ENCODE measurements at regions not wholly inside any gene's neighbourhood (a gene's known extent, or its start where the extent isn't known, plus 50 kb on each side); places are given as distances from the start of the nearest gene placed in this dataset.

DNA sequence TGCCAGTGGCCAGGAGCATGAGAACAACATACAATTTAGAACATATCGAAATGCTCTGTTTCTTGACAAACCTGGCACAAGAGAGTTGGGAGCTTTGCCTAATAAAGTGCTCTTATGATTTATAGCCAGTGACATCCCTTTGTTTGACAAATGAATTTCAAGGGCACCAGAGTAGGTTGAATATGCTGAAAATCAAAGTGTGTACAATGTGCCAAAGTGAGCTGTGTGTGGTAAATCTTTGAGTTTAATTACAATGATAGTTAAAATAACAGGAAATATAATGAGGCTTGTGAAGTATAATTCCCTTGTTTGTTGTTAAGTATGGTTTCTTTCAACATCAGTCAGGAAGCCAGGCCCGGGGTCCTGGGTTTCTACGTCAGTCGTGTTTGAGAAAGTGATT, 211.9 kb downstream of the EBLN2 start:
- no peak overlapping the region for H3K4me3 ChIP-seq
- no peak overlapping the region for H3K27ac ChIP-seq

DNA sequence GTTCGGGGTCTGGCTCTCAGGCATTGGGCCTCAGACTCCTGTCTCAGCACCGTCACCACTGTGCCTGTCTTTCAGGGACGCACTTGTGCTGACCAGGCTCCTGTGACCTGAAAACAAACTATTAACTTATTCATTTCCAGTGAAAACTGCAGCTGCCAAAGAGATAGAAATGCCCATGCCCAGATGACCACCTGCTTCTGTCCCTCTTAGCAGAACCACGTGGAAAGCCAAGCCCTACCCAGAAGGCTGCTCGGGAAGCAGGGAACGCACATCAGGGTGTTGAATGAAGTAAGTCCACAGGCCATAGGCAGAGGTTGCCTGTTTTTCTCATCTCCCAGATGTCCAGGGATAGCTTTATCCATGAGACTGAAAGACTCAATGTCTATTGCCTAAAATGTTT, 219.3 kb downstream of the EBLN2 start:
- Histone ChIP-seq H3K27ac (no peak overlapping the region), H3K4me3 (no peak overlapping the region)

DNA sequence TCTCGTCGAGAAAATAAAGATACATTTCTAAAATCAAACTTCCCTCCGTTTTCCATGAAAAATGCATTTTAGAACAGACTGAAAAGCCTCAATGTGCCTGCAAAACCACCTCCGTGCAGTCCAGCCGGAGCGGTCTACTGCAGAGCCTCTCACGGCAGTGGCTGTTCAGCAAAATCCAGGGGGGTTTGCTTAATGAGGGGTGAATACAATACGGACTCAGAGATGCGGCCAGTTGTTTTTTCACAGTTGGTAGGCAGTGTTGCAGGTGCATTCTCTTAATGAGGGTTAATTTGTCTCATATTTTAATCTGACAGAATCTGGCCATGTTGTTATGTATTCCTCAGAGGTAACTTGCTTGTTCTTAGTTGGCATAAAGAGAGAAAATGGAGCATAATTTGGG, 223.0 kb downstream of the EBLN2 start:
- Histone ChIP-seq H3K27ac (no peak overlapping the region), H3K4me3 (no peak overlapping the region)

DNA sequence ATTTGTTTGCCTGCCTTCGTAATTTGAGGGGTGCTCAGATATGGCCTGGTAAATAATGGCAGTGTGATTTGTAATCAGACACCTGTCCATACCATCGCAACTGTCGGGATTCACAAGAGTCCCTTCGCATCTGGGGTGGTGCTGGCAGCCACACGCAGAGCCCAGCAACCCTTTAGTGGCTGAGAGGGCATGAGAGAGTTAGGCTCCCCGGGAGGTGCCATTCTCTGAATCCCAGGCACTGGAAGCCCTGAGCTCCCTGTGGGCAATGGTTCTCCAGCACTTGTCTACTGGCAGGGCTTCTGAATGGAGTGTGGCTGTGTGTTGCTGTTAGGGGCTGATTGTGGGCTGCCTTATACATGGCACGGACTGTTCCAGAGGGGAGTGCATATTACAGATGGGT, 230.1 kb downstream of the EBLN2 start:
- no peak overlapping the region for H3K27ac ChIP-seq

DNA sequence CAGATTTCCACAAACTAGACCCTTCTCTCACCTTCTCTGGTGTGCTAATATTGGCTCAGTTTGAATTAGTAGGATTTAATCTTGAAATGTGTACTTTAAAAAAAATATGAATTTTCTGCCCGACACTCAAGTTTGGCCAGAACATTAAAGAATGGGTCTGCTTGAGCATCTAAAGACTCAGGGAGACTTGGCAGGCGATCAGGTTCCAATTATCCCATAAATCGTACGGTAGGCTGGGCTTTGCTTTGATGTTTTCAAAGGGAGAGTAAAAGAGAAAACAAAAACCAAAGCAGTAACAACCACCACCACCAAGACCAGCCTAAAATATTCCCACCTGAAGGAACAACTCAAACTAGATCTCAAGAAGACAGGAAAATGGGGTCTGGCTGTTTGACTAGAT, 230.8 kb downstream of the EBLN2 start:
- H3K4me3 ChIP-seq: no peak overlapping the region
- H3K27ac ChIP-seq: no peak overlapping the region

More for the DNA sequence above, 230.1 kb downstream of the EBLN2 start:
- no peak overlapping the region for H3K4me3 ChIP-seq

DNA sequence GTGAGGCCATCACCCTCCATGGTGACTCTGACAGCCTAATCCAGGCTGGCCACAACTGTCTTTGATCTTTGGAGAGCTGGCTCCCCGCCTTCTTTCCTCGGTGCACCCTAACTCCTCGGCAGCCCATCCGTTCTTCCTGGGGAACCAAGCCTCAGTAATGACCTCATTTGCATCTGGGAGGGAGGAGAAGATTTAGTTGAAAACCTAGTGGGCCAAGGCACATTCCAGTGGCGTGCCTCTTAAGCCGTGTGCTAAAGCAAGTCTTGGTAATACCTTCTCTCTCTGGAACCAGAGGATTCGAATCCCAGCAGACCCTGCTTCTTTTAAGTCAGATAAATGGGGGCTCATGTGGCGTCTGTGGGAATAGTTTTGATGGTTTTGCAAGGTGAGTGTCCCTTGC, 233.1 kb downstream of the EBLN2 start:
- no peak overlapping the region for H3K27ac ChIP-seq
- H3K4me3 ChIP-seq: no peak overlapping the region

DNA sequence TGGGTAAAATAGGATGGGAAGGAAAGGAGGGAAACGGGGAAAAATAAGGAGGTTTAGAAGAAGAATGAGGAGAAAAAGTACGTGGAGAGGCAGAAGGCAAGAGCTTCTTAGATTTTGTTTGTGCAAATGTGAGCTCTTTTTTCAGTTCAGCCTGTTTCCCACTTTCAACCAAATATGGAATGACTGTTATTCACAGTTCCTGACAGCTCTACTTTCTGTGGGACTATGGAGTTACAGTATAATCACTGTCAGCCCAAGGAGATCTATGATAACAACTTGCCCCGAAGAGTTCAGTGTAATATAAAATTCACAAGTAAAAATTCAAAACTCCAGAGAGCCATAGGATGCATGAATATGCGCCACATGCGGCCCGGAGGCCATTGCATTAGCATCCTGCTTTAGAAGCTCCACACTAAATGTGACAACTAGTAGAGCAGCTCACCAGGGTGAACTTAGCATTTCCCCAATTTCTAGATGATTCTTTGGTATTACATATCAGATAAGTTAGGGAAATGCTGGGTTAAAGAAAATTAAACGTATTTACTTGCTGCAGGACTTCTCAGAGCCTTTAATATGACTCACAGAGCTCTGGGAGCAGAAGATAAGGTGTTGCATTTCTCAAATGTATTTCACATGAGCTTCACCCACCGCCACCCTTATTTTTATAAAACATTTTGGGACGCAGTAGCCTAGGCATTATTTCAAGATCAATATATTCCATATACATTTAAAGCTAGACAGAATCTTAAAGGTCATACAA, 234.6 kb downstream of the EBLN2 start:
- no peak overlapping the region for H3K4me3 ChIP-seq
- no peak overlapping the region for H3K27ac ChIP-seq

DNA sequence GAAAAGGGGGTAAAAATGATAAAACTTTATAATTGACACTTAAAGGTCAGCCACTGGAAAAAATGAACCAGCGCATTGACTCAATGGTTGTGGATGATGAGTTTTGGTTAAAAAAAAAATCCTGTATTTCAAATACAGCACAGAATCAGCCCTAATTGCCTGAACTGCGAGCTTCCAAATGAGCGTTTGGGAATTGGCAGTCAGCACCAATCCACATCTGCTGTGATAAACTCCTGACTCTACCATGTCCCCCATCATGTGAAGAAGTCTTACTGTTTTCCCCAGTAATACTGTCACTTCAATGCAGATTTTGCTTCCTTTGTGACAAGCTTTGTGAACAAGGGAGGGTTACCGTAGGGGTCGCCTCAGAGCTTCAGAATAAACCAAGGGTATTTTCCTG, 235.4 kb downstream of the EBLN2 start:
- Histone ChIP-seq H3K27ac (no peak overlapping the region), H3K4me3 (no peak overlapping the region)

DNA sequence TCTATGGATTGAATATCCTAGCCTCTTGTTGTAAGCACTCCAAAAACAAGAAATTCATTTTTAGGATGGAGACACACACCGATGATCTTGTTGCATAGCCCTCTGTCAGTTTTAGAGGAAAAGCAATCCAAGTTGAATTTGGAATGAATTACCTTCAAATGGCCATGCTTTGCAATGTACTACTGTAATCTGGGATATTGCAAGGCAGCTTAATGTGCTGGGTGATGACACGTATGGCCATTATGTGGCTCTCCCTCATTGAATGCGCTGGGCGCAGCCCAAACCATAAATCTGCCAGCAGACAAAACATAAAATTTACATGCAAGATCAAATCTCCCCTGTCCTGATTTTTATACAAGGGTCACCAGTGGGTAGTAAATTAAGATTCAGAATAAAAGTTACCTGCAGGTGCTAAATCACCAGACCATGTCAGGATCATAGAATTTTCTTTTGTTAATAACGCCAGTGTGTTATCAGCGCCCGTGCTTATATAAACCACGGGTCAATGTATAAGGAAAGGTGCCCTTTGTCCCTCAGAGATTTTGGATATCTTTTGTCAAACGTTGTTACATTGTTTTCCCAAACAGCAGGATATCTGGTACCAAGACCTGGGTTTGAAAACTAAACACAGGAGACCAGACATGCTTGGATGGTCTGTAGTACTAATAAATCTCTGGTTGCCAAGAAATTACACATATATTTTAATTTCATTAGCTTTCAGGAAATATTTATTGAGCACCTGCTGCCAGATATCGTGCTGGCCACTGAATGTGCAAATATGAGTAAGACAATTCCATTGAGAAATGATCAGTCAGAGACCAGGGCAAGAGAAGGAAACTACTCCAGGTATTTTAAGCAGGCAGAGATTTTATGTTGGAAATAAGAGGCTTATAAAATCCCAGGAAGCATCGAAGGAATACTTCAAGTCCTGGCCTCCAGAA, 237.1 kb downstream of the EBLN2 start:
- no peak overlapping the region for H3K4me3 ChIP-seq
- H3K27ac ChIP-seq: no peak overlapping the region

DNA sequence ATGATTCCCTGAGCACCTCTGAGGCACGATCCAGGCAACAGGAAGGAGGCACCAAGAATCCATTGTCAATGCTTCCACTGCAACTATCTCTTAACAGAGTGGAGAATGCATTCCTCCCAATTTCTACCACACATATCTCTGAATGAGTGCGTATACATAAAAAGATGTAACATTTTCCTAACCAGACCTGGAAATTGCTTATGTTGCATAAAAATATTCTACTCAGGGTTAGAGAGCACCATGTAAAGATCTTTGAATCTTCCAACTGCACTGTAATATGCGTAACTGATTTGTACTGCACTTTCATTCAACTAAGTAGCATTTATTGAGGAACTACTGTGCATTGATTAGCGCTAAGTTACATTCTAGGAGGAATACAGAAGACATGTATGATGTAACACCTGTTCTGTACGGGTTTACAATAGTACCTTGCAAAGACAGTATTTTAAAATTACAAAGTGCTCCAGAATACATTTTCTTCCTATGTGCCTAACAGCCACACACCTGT, 237.8 kb downstream of the EBLN2 start:
- Histone ChIP-seq H3K4me3 (no peak overlapping the region), H3K27ac (peak overlapping the region in 1 of 21 experiments; percentile 22)

DNA sequence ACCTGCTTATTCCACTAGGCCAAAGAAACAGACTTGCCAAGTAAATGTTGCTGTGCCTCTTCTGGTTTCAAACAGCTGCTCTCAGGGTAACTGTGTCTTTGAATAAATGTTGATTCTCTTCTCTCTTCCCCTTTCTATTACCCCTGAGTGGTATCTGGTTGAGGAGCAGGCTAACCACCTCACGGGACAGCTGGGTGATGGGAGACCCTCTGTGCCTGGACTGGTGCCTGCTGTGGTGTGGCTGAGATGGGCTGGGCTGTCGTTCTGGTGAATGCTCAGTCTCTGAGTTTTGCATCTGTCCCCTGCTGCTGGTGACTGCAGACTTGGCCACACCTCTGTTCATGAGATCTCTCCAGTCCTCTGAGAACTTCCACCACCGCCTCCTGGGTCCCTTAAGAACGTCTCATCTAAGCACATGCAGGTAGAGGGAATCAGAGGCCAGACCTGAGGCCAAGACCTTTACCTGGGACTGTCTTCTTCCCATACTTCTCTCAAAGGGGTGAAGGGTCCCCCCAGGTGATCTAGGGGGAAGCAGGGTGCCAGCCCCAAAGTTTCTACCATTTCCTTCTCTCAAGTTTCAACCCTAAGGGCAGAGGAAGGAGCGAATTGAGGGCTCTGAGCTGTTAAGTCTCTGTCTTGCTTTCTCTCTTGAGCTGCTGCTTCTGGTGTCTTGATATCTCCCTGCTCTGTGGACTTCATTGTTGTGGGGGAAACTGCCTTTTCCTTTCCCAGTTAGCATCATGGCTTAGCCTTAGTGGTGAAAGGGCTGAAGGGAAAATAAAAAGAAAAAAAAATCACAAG, 252.9 kb downstream of the EBLN2 start:
- no peak overlapping the region for H3K4me3 ChIP-seq

DNA sequence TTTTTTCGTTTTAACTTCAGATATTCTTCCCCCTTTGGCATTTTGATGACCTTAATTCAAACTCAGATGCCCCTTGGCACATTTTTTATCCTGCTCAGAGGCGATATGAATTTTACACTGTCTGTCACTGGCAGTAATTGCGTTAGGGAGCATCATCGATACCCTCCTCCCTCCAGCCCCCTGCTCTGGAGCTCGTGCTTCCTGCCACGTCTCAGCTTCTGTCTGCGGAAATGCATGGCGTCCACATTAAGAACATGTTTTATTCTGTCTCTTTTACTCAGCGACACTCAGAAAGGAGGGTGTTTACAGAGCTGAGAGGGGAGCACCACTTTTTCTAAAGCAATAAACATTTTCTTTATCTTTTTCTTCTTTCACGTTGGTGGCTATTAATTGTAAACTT, 254.2 kb downstream of the EBLN2 start:
- Histone ChIP-seq H3K4me3 (no peak overlapping the region), H3K27ac (no peak overlapping the region)

More for the DNA sequence above, 252.9 kb downstream of the EBLN2 start:
- no peak overlapping the region for H3K27ac ChIP-seq

DNA sequence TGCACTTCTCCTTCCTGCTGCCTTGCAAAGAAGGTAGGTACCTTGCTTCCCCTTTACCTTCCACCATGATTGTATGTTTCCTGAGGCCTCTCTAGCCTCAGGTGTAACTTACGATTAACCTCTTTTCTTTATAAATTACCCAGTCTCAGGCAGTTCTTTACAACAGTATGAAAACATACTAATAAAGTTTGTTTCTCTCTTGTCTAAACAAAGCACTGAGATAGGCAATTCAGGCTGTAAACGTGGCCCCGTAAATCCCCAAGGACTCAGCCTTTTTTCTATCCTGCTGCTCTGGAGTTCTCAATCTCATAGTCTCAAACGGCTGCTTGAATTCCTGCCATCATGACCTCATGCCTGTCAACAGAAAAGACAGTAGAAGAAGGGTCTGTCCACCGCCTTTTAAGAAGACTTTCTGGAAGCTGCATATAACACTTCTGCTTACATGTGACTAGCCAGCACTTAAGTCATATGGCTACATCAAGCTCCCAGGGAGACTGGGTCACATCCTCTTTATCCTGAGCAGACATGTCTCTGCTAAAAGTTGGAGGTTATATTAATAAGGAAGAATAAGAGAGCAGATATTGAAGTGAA, 257.8 kb downstream of the EBLN2 start:
- no peak overlapping the region for H3K27ac ChIP-seq
- no peak overlapping the region for H3K4me3 ChIP-seq

DNA sequence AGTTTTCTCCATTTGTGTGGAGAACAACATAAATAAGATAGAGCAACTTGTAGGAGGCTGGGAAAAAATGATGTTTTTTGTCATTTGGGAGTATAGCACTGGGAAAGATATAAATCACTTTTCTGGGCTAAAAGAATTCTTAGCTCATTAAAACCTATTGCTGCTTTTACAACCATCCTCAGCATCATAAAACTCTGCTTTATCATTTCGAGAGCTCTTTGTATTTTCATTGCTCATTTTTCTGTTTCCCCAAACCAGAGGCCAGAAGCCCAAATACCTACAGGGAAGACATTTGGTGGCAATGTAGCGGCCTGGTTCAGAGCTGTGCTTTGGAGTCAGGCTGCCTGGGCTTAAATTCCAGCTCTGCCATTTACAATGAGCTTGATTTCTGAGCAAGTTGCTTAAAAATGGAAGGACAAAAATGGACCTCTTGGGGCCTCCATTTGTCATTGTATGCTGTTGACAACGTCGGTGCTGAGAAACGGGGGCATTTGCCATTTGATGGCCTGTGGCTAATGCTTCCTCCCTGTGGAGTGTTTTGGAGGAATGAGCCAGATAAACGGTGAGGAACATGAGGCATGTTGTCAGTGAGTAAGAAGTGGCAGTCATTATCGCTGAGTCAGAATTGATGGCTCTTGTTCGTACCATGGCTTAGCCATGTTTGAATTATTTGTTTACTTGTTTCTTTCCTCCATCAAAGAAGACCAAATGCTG, 260.0 kb downstream of the EBLN2 start:
- no peak overlapping the region for H3K4me3 ChIP-seq
- no peak overlapping the region for H3K27ac ChIP-seq

DNA sequence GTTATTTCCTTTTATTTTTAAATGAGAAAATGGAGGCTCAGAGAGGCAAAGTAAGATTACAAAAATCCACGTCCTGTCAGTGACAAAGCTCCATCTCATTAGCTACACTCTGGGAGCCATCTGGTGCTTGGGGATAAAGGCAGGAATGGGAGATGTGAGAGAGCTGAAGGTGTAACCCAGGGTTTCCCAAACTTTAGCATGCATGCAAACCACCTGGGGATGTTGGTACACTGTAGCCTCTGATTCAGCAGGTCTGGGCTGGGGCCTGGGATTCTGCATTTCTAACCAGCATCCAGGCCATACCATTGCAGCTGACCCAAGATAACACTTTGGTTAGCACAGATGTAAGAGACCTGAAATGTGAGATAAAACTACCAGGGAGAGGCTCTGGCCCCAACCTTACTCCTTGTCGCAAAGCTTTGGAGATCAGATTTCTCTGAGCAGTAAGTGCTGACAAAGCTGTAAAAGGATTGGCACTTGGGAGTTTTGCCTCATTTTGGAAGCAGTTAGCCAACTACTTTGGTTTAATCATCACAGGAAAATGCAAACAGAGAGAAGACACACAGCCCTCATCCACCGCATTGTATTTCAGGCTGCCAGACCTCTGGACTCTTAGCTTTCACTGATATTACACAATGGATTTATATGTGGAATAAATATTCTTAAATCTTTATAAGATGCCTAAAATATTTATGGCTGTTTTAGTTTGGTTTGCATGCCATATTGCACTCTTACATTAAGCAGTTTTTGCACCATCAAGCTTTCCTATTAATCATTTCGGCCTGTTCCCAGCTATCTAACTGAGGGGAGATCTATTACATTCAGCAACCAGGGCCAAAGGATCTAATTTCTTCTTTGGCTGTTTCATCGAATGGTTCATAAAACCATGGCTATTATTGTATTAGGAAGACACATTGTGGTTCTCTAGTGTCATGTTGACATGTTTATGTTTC, 263.0 kb downstream of the EBLN2 start:
- peak overlapping the region in 1 of 21 experiments; percentile 12 for H3K27ac ChIP-seq
- no peak overlapping the region for H3K4me3 ChIP-seq

DNA sequence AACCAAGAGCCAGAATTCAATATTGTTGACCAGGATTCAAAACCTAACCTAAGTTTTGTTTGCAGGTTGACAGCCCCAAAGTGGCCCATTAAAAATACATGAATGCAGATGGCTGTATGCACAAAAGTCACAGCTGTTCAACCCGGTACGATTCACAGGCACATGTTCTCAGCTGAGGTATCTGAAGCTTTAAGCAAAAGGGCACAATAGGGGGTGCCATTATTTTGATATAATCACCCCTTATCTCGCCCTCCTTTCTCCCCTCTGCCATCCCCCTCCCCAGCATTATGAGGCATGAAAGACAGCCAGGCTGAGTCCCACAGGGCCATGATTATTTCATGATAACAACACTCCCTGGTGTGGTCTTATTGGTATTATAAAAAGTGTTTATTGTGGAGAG, 264.9 kb downstream of the EBLN2 start:
- no peak overlapping the region for H3K27ac ChIP-seq
- H3K4me3 ChIP-seq: no peak overlapping the region

DNA sequence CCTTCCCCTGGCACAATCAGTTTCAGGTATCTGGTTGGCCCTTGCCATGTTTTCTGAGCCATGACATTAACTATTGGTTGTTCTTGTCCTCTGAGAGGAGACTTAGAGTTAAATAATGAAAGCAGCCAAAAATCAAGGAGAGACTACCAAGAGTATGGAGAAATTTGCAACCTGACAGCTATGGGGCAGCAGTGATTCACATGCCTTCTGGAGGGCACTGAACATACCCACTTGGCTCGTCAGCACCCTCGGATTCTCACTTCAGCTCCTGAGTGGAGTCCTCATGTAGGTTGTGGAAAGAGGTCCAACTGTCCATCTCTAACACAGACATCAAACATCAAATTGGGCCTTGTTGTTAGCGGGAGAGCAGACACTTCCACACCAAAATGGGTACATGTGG, 265.6 kb downstream of the EBLN2 start:
- Histone ChIP-seq H3K4me3 (no peak overlapping the region), H3K27ac (no peak overlapping the region)
